HG03095 (cell line): ENCODE measurements at regions not wholly inside any gene's neighbourhood (a gene's known extent, or its start where the extent isn't known, plus 50 kb on each side); places are given as distances from the start of the nearest gene placed in this dataset.

Experiments used
- ATAC-seq: cut with Tn5 transposase; IDR thresholded peaks from one replicate; pipeline ENCODE4 v1.9.1; 2021; ENCODE audit warnings: moderate library complexity; ENCODE audit not compliant: unreplicated experiment

DNA sequence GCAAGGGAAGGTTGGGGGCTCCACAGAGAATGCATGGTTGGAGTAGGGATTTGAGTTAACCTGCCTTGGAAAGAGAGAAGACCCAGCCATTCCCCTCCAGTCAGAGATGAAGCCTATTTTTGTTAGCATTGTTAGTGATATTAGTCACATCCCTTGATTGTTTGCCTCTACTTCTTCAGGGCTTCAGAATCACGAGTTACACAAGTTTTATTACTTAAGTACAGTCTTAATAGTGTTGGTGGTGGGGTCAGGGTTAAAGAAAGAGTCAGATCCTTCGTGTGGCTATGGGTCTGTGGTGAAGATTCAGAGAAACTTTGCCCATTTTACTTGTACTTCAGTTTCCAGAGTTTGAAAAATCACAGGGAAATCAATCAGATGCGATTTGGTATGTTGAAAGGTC lies 363.1 kb downstream of the LRIG3 start:
- ATAC-seq: no peak

DNA sequence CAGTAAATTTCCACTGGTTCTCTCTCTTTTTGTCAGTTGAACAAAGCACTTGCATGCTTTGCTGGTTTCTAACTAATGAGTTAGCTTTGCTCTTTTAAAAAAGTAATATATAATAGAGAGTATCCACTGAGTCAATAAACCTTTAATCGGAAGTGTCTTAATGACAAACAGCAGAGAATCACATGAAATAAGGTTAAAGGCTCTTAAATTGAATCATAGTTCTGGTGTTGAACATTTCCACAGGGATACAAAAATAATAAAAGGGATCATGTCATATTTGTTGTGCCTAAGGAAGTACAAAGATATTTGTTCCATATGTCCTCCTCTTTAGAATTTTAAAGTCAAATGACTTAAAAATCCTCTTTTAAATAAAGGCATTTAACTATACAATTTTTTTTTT lies 362.6 kb downstream of the LRIG3 start:
- no peak for ATAC-seq

DNA sequence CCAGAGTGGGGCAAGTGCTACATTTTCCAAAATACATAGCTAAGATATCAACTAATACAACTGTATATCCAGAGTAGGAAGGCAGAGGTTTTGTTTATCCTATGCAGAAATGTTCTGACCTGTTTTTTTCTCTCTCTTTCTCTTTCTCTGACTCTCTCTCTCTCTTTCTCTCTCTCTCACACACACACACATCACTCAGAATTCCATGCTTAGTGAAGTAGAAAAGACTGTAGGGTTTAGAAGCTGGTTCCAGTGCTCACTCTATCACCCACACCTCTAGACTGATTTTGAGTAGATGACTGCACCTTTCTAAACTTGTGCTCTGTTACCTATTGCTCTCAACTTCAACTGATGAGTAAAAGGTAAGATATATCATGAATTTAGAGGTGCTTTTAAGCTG lies 356.7 kb downstream of the LRIG3 start:
- ATAC-seq: no peak

DNA sequence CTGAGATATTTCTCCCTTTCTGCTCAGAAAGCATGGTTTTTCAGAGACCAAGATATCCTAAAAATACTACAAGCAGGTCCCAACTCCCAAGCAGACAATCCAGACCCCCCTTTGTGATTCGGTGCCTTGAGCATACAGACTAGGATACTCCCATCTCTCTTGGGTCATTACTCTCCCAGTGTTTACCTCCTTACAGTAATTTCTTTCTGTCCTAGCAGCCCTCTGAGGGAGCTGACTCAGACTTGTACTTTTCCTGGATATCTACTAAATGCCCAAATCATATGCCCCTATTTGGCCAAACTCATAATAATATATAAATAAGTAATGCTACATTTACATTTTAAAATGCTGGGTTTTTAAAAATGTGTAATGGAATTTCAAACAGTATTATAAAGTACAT lies 355.6 kb downstream of the LRIG3 start:
- no peak for ATAC-seq

DNA sequence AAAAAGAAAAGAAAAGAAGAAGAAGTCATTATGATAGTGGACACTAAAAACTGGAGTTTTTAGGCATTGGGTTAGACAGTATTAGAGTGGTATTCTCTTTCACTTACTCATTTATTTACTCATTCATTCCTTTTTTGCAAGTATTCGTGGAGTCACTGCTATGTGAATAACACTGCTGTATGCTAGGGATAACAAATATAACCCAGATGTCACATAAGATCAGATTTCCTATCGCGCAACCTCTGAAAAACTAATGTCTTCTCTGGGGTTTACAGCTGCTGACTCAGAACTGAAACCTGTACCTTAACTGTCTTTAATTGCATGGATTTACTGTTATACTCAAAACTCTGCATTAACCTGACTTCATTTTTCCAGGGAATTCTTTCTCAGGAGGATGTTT lies 353.7 kb downstream of the LRIG3 start:
- ATAC-seq: no peak

DNA sequence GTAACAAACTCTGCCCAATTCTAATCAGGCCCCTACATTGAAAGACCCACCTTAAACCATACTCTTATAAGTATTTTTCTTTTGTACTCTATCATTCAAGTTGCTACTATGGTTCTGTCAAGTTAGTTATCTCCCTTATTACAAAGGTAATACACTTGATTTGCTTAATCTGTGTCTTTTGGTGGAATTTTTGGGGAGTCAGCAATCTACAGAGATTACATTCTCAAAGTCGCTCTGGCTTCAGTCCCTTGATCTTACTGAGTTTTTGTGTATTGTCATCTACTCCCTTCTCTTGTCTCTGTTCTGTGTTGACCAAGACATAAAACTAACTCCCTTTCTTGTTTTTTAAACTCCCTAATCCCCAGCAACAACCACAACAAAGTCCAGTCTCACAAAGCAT lies 353.1 kb downstream of the LRIG3 start:
- no peak for ATAC-seq

DNA sequence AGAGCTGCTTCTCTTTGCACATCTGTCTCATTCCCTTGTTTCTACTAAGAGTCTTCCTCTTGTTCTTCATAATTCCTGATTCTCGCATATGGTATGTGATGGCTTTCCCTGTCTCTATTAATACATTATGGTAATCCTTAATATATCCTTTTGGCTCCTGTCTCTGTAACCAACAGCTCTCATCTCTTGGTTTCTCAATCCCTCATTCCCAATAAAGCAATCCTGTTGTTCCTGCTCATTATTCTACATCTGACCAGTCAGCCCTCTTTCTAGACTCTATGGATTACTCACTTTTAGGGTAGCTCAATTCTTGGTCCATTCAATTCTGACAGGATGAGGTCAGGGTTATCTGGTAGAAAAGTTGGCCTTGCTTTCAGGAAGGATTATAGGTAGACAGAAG lies 349.9 kb downstream of the LRIG3 start:
- no peak for ATAC-seq

DNA sequence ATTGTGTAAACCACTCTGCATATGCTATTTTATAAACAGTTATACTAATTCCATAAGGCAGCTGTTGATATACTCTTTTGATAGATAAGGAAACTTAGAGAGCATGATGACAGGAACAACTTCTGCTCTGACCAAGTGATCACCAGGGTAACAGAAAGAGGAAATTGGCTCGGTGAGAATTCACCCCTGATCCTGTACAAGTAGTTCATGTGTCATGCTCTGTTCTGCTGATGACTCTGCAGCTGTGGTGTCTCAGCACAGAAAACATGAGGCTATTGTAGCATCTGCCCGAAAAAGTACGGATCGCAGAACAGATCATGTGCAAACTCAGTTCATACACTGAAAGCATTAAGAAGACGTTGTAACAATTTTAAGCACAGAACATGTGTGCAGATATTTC lies 345.0 kb downstream of the LRIG3 start:
- no peak for ATAC-seq

DNA sequence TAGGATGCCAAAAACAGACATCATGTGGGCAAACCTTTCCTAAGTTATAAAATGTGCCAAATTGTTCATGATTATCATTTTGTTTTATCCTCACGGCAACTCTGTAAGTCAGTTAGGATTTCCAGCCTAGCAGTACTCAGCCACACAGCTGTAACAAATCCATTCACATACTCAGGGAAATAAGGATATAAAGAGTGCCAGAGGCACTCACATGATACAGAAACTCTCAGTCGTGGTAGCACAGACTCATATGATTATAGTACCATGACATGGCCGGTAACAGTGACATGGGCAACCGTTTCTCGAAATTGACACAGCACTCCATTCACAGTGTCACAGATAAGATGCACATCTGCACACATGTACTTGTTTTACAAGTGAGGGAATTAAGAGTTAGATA lies 344.2 kb downstream of the LRIG3 start:
- ATAC-seq: no peak

DNA sequence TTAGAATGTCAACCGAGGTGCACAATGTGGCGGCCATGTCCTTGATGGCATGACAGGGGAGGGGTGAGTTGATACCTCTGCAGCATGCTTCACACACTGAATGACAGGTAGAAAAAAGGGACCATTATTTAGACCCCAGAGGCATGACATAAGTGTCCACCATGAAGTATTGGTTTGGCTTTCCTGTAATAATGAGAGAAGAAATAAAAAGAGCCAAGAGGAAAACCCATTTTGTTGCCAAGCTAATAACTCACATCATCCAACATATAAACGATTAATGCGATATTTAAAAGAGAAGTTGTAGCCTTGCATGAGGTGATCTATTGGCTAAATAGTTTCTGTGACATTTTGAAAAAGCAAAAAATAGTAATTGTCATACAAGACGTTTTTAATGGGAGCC lies 343.4 kb downstream of the LRIG3 start:
- ATAC-seq: no peak

DNA sequence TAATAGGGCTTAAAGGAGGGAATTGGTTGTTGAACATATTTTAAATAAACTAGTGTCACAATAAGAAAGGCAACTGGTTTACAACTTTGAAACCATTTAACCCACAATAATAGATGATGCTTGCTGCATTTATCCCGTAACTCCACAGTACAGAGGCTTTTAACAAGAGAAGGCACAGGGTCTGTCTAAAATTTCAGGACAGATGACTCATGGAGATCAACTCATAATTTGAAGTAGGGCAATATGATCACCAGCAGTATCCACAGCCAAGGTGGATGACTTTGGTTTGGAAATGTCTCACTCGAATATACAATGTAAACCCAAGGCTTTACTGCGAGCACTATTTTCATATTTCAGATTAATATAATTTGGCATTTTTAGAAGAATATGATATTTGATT lies 340.2 kb downstream of the LRIG3 start:
- no peak for ATAC-seq

DNA sequence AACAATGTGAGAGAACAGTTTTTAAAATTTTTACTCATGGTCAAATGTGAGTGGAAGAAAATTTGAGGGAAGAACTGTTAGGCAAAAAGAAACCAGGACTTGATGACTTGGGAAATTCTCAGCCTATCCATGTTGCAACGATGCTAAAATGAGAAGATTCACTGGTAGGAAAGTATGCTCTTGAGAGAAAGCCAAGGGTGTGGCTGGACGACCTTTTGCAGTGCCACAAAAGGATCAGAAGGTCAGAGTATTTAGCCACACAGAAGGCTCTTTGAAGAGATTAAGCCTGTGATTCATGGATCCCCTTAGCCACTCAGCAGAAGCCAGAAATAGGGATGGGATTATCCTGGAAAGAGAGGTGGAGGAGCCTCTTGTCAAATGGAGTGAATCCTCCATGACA lies 336.8 kb downstream of the LRIG3 start:
- no peak for ATAC-seq

DNA sequence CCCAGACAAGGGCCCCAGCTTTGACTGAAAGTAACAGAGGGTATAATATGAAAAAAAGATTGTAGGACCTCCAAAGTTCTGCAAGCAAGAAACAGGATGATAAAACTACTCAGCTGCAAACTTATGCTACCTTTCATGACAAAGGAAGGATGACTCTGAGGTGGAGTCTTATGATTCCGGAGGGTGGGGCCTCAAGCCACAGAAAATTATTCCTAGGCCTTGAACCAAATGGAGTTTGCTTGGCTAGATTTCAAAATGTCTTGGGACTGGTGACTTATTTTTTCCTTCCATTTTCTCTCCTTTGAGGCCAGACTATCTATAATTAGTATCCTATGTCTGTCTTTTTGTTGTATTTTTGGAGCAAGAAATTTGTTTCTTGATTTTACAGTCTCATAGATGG lies 336.4 kb downstream of the LRIG3 start:
- no peak for ATAC-seq

DNA sequence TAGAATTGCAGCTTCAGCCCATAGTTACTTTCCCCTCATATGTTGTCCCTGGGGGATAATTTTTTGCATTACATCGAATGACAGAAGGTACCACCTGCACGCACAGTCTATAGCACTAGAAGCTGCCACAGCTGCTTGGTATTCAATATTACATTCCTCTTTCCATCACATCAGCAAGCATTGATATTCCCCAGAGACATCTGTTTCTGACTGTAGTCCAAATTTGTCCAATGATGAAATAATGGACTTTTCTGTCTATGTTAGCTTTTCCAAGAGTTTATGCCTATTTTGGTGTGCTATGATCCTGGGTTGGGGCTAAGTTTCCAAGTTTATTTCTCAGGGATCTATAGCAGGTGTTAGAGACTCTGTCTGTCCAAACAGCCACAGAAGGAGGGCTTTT lies 335.4 kb downstream of the LRIG3 start:
- ATAC-seq: no peak

DNA sequence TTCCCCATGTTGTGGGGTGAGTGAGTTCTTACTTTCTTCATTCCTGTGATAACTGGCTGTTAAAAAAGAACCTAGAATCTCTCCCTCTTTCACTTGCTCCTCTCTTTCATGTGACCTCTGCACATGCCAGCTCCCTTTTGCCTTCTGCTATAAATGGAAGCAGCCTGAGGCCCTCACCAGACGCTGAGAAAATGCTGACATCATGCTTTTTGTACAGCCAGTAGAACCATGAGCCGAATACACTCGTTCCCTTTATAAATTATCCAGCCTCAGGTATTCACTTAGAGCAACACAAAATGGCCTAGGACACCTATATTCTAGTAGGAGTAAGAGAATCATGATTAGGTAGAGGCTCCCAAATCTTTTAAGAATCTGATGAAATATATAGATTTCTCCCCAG lies 333.5 kb downstream of the LRIG3 start:
- ATAC-seq: no peak

DNA sequence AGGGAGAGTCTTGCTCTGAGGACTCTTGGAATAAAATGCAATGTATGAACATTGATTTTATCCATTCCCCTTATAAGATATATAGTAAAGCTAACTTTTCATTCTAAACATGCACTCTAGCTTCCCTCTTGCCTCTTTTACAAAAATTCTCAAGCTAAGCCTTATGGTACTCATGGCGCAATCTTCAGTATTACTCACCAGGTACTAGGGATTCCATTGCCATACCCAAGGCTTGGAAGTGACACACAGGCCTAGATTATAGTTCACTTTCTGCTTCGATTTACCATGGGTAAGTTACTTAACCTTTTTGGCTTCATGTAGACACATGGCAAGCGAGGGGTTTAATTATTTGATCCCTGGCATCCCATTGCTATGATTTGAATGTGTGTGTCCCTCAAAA lies 331.5 kb downstream of the LRIG3 start:
- no peak for ATAC-seq

DNA sequence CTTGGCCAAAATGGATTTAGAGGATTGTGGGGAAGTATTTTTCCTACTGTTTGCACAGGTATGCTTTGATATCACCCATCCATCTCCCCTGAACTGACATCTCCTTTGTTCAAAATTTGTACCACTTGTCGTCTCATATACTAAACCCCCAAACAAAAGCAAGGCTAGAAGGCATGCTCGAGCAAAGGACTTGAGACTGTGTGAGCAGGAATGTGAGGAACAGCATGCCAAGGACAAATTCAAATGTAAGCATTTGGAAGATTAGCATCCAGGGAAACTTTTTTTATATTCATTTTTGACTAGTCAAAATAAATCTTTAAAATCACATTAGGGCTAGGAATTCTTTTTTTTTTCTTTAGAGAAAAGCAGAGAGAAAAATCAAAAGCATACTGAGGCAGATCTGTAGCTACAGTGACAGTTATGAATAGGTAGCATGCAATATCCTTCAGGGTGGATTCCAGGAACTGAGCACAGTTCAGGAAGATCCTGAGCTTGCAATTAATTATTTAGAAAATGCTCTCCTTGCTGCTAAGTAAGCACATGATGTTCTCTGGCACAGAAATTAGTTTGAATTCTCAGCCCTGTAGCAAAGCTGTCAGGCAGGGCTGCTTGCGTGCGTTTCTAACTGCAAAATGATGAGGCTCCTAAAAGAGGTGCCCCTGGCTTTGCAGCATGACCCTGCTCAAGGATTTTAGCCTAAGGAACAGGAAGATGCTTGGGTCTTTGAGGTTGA lies 327.7 kb downstream of the LRIG3 start:
- no peak for ATAC-seq

DNA sequence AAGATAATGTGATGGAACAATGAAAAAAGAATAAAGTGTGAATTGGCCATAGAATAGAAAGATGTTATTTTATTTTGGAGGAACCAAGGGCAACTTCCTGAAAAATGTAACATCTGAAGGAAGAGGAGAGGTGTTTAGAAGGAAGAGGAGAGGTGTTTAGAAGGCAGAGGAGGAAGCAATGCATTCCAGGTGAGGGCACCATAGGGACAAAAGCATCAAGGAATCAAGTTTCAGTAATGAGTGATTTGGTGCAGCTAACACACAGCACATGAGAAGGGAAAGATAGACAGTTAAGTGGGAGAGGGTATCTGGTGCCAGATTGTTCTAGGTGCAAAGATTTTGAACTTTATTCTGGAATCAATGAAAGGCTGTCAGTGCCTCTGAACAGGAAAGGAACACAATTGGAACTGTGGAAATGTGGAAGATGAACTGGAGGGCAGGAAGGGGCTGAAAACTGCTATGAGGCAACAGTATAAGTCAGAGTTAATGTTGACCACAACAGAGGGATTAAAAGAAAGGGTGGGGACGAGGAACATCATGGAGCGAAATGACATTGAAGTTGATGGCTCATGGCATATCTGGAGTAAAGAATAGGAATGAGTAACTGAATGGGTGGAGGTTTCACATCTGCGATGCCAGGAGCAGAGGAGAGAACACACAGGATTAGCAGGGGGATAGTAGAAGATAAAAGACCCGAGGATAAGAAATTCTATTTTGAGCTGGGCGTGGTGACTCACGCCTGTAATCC lies 326.6 kb downstream of the LRIG3 start:
- no peak for ATAC-seq

DNA sequence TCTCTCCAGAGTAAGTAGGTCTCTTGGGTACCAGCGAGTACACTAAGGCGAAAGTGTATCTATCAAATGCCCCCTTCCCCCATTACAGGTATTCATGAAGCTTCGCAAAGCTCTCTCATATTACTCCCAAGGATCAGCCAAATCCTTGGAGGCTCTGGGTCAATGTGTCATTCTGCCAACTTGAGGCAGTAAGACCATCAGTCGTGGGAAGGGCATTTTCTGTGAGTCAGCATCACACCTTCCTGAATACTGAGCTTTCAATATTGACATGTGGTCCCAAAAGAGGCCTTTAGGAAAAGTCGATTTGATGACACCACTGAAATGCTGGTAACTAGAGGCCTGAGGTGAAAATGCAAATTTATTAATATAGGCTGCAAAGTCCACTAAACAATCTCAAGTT lies 323.9 kb downstream of the LRIG3 start:
- ATAC-seq: no peak

DNA sequence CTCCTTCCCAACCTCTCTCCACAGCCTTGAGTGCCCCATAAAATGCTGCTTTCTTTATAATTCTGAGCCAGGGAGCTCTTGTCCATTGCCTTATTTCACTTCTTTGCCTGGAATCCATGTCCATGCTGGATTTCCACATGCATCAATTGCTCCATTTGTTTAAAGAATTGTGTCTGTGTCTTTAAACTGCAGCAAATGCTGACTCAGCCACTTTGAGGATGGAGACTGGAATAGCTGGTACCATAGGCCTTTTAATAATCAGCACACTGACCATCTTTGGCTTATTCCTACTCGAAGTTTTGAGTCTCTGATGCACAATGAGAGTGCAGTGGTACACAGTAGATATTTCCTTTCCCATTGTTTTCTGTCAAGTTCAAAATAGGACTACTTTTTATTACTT lies 318.8 kb downstream of the LRIG3 start:
- no peak for ATAC-seq

DNA sequence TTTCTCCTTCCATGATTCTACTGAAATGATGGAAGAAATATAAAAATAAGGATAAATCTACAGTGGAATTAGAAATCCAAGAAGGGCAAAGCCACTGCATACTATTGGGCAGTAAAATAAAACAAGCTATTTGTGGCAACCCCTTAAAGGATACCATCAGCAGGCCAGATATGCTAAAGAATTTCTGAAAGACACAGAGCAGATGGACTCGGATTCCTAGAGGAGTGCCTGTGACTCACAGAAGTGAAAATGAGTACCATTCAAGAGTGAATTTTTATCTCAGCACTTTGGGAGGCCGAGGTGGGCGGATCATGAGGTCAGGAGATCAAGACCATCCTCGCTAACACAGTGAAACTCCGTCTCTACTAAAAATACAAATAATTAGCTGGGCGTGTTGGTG lies 318.1 kb downstream of the LRIG3 start:
- no peak for ATAC-seq

DNA sequence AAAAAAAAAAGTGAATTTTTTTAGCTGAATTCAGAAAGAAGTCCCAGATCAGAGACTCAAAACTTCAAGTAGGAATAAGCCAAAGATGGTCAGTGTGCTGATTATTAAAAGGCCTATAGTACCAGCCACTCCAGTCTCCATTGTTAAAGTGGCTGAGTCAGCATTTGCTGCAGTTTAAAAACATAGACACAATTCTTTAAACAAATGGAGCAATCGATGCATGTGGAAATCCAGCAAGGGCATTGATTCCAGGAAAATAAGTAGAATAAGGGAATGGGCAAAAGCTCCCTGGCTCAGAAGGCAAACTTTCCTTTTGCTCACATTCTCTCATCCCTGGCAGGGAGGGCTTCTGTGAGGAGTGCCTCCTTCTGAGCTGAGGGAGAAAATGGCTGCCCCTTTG lies 317.6 kb downstream of the LRIG3 start:
- ATAC-seq: no peak

DNA sequence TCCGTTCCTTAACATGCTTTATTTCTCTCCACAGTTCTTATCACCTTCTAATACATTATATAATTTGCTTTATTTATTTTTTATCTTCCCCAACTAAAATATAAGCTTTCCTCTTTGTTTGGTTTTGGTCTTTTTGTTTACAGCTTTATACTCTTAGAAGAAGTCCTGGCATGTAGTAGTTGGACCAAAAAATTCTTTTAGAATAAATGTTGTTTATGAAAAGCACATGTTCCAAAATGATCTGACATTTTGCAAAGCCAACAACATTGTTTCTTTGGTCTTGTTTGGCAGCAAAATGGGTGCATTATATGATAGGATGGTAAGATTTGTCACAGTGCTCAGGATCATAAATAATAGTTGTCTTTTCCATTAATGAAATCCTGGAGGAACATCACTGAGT lies 312.5 kb downstream of the LRIG3 start:
- ATAC-seq: no peak
